ENCODE measurements at regions not wholly inside any gene's neighbourhood (a gene's known extent, or its start where the extent isn't known, plus 50 kb on each side); places are given as distances from the start of the nearest gene placed in this dataset.
"Not testable (repeated sequence)": the region's sequence is repeated elsewhere in the genome, so short reads cannot be mapped to it uniquely, and the experiment has no call there.

DNA sequence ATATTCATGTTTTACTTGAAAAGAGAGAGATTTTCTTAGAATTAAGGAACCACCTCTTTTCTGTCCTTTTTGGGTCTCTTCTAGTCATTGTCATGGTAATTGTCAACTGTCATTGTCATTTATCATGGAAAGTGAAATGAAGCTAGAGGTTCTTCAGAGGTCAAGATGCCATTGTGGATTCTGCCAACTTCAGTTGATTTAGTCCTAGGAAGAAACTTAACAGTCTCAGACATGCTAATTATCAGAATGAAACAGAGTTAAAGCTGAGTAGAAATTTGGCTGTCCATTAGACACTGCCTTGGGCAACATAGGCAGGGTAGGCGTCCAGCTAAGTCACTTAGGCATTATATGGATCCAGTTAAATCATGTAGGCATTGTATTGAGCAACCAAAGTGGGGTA lies 796.1 kb upstream of the ADGRL3 start:
- Mint-ChIP-seq H3K9me3 (peaks cover 7% of the 10 kb centered on the region), H3K4me1 (no peaks in the 10 kb centered on the region), H3K27ac (no peak overlapping the region), H3K36me3 (no peaks in the 10 kb centered on the region), H3K4me3 (no peak overlapping the region), H3K27me3 (ENCODE audit: low read depth) (no peaks in the 10 kb centered on the region)
- DNase-seq (ENCODE audit: low spot score in 2 of 2, unreplicated experiment in 2 of 2): no peak
- TF ChIP-seq, protein P1, sequence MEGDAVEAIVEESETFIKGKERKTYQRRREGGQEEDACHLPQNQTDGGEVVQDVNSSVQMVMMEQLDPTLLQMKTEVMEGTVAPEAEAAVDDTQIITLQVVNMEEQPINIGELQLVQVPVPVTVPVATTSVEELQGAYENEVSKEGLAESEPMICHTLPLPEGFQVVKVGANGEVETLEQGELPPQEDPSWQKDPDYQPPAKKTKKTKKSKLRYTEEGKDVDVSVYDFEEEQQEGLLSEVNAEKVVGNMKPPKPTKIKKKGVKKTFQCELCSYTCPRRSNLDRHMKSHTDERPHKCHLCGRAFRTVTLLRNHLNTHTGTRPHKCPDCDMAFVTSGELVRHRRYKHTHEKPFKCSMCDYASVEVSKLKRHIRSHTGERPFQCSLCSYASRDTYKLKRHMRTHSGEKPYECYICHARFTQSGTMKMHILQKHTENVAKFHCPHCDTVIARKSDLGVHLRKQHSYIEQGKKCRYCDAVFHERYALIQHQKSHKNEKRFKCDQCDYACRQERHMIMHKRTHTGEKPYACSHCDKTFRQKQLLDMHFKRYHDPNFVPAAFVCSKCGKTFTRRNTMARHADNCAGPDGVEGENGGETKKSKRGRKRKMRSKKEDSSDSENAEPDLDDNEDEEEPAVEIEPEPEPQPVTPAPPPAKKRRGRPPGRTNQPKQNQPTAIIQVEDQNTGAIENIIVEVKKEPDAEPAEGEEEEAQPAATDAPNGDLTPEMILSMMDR (IDR thresholded peaks at IDR 0.05; ENCODE audit: unreplicated experiment): no peak

DNA sequence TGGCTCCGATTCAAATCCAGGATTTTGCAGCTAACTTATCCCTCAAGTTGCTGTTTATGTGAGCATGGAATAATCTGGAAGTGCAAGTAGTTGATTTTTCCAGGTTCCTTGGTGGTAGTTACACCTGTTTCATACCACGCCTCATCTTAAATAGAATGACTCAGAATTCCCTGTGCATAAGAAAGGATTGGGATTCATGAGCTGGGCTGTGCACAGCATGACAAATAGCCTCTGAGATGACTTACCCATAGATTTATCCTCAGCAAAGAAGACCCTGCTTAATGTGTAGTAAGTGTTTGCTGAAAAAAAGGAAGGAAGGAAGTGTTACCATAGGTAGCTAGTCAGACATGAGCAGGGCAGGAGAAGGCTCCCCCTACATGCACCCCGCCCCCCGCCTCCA lies 777.7 kb upstream of the ADGRL3 start:
- TF ChIP-seq, protein P1 (IDR thresholded peaks at IDR 0.05; ENCODE audit: unreplicated experiment): no peak
- Mint-ChIP-seq H3K27ac (no peak overlapping the region), H3K36me3 (peaks cover 4% of the 10 kb centered on the region), H3K27me3 (ENCODE audit: low read depth) (no peaks in the 10 kb centered on the region), H3K4me1 (no peaks in the 10 kb centered on the region), H3K4me3 (no peak overlapping the region), H3K9me3 (peaks cover 12% of the 10 kb centered on the region)
- DNase-seq (ENCODE audit: low spot score in 2 of 2, unreplicated experiment in 2 of 2): no peak

DNA sequence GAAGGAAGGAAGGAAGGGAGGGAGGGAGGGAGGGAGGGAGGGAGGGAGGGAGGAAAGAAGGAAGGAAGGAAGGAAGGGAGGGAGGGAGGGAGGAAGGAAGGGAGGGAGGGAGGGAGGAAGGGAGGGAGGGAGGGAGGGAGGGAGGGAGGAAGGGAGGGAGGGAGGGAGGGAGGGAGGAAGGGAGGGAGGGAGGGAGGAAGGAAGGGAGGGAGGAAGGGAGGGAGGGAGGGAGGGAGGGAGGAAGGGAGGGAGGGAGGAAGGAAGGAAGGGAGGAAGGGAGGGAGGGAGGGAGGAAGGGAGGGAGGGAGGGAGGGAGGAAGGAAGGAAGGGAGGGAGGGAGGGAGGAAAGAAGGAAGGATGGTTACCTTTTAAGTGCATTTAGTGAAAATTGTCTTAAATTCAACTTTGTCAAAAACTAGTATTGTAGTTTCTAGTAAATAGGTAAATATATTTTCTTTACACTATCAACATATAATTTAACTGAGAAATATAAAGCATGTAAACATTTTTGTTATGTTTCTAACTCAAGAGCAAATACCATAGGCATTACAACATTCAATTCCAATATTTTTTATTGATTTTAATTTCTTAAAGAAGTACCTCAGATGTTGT lies 776.4 kb upstream of the ADGRL3 start:
- not testable (repeated sequence) for H3K27me3 Mint-ChIP-seq (ENCODE audit: low read depth); H3K9me3 Mint-ChIP-seq; H3K36me3 Mint-ChIP-seq; H3K4me1 Mint-ChIP-seq; DNase-seq (ENCODE audit: low spot score in 2 of 2, unreplicated experiment in 2 of 2); H3K27ac Mint-ChIP-seq; H3K4me3 Mint-ChIP-seq

DNA sequence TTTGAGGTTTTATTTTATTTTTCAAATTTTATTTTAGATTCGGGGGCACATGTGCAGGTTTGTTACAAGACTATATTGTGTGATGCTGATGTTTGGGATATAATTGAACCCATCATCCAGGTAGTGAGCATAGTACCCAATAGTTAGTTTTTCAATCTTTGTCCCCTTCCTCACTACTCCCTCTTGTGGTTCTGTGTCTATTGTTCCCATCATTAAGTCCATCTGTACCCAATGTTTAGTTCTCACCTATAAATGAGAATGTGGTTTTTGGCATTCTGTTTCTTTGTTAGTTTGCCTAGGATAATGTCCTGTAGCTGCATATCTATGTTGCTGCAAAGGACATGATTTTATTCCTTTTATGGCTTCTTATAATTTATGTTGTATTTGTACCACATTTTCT lies 767.2 kb upstream of the ADGRL3 start:
- Mint-ChIP-seq H3K4me1 (no peaks in the 10 kb centered on the region), H3K4me3 (no peak overlapping the region), H3K36me3 (peaks cover 9% of the 10 kb centered on the region), H3K27me3 (ENCODE audit: low read depth) (no peaks in the 10 kb centered on the region), H3K27ac (no peak overlapping the region), H3K9me3 (peaks cover 38% of the 10 kb centered on the region)
- TF ChIP-seq, protein P1 (IDR thresholded peaks at IDR 0.05; ENCODE audit: unreplicated experiment): no peak
- DNase-seq (ENCODE audit: low spot score in 2 of 2, unreplicated experiment in 2 of 2): no peak

DNA sequence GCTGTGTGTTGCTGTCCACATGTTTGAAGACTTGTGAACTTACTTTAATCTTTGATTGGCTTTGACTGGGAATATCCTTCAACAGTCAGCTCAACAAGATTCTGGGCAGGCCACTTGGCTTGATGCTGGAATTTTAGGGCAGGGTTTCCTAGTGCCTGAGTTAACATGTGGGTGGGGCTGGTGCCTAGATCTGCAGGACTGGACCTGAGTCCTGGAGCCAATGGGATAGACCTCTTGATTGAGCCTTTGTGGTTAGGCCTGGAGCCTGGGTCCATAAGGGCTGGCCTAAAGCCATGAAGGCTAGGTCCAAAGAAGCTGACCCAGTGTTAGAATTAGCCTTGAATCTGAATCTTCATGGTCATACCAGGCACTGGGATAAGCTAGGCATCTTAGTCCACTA lies 757.1 kb upstream of the ADGRL3 start:
- Mint-ChIP-seq H3K4me1 (no peaks in the 10 kb centered on the region), H3K27ac (no peak overlapping the region), H3K4me3 (no peak overlapping the region), H3K27me3 (ENCODE audit: low read depth) (no peaks in the 10 kb centered on the region), H3K36me3 (peaks cover 2% of the 10 kb centered on the region), H3K9me3 (peaks cover 48% of the 10 kb centered on the region)
- TF ChIP-seq, protein P1 (IDR thresholded peaks at IDR 0.05; ENCODE audit: unreplicated experiment): no peak
- no peak for DNase-seq (ENCODE audit: low spot score in 2 of 2, unreplicated experiment in 2 of 2)

DNA sequence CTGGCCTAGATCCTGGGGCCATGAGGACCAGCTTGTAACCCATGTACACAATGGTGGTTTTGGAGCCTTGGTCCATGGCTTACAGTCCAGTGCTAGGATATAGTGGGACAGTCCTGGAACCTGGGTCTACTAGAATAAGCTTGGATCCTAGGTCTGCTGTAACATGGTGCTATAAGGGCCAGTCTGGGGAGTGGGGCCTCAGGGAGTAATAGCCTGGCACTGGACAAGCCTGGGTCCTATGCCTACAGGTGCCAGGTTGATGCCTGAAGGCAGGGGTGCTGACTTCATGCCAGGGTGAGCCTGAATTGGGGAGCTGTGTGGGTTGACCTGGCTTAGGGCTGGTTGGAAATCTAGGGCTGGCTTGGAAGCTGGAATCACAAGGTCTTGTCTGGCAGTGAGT lies 756.3 kb upstream of the ADGRL3 start:
- no peaks in the 10 kb centered on the region for H3K27me3 Mint-ChIP-seq (ENCODE audit: low read depth)
- H3K4me1 Mint-ChIP-seq: no peaks in the 10 kb centered on the region
- H3K9me3 Mint-ChIP-seq: peaks cover 52% of the 10 kb centered on the region
- H3K36me3 Mint-ChIP-seq: no peaks in the 10 kb centered on the region
- TF ChIP-seq, protein P1 (IDR thresholded peaks at IDR 0.05; ENCODE audit: unreplicated experiment): no peak
- DNase-seq (ENCODE audit: low spot score in 2 of 2, unreplicated experiment in 2 of 2): no peak
- H3K4me3 Mint-ChIP-seq: no peak overlapping the region
- no peak overlapping the region for H3K27ac Mint-ChIP-seq

Data from mesothelial cell of epicardium (in vitro differentiated cells).